Osteocyte (in vitro differentiated cells): ENCODE measurements at regions not wholly inside any gene's neighbourhood (a gene's known extent, or its start where the extent isn't known, plus 50 kb on each side); places are given as distances from the start of the nearest gene placed in this dataset.

Experiments used
- DNase-seq: peaks from one replicate; pipeline ENCODE4 v3.0.0; 2021; ENCODE audit warnings: mixed read lengths; ENCODE audit not compliant: unreplicated experiment; ENCODE audit errors: extremely low spot score
- H3K27ac Mint-ChIP-seq: one replicate; pipeline ENCODE4 v1.8.0; 2021; ENCODE audit warnings: mild to moderate bottlenecking, mixed read lengths; ENCODE audit not compliant: unreplicated experiment
- H3K27me3 Mint-ChIP-seq: one replicate; pipeline ENCODE4 v1.8.0; 2021; ENCODE audit warnings: mixed read lengths; ENCODE audit not compliant: unreplicated experiment
- H3K36me3 Mint-ChIP-seq: one replicate; pipeline ENCODE4 v1.8.0; 2021; ENCODE audit warnings: mixed read lengths; ENCODE audit not compliant: unreplicated experiment
- H3K4me1 Mint-ChIP-seq: one replicate; pipeline ENCODE4 v1.8.0; 2021; ENCODE audit warnings: mixed read lengths; ENCODE audit not compliant: unreplicated experiment
- H3K4me3 Mint-ChIP-seq: one replicate; pipeline ENCODE4 v1.8.0; 2021; ENCODE audit warnings: mild to moderate bottlenecking, moderate library complexity, mixed read lengths; ENCODE audit not compliant: unreplicated experiment
- H3K9me3 Mint-ChIP-seq: one replicate; pipeline ENCODE4 v1.8.0; 2021; ENCODE audit warnings: mixed read lengths; ENCODE audit not compliant: unreplicated experiment
- TF ChIP-seq, protein P1 (sequence below): fragments of 200-600 bp; sonication (generic); IDR thresholded peaks from 2 replicates; pipeline ENCODE4 v1.5.0; 2021; ENCODE audit warnings: antibody characterized with exemption, mild to moderate bottlenecking, moderate library complexity

DNA sequence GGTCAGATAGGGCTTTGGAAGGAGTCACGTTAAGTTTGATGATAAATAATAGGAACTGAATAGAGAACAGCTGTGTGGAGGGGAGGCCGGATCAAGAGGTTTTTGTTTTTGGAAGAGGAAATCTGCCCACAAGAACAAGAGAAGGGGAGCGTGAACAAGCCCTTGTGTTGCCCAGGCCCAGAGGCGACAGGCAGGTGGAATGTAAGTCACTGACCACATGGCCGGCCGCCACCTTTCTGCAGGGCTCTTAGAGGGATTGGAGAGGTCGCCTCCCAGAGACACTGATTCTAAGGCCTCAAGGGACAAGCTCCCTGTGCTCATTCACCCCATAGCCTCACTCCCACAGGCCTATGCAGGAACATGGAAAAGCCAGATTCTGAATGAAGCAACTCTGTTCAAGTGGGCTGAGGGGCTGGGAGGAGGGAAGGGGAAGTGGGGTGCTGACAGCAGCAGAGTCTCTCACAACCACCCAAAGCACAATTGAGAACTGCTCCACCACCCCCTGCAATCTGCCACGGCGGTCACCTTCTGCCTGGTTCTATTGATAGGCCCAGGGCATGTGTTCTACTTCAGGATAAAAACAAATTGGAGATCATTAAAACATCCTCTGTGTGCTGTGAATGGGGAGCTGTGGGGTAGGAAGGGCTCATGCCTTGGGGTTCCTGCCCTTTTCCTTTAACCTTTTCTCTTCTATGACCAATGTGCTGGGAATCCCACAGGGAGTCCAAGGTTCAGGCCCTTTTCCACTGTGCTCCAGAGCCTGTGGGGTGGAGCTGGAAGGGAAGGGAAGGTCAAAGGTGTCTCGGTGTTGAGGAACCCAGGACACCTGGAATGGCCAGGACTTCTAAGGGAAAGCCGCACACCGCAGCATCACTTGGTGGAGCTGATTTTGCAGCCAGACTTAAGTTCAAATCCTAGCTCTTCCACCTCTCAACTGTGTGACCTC, 63.3 kb upstream of the PARP1 start:
- H3K4me3 Mint-ChIP-seq: no peak overlapping the region
- H3K36me3 Mint-ChIP-seq: no peaks in the 10 kb centered on the region
- H3K27me3 Mint-ChIP-seq: peaks cover 63% of the 10 kb centered on the region
- H3K4me1 Mint-ChIP-seq: no peaks in the 10 kb centered on the region
- DNase-seq: no peak
- H3K9me3 Mint-ChIP-seq: no peaks in the 10 kb centered on the region
- no peak overlapping the region for H3K27ac Mint-ChIP-seq
- TF ChIP-seq, protein P1, sequence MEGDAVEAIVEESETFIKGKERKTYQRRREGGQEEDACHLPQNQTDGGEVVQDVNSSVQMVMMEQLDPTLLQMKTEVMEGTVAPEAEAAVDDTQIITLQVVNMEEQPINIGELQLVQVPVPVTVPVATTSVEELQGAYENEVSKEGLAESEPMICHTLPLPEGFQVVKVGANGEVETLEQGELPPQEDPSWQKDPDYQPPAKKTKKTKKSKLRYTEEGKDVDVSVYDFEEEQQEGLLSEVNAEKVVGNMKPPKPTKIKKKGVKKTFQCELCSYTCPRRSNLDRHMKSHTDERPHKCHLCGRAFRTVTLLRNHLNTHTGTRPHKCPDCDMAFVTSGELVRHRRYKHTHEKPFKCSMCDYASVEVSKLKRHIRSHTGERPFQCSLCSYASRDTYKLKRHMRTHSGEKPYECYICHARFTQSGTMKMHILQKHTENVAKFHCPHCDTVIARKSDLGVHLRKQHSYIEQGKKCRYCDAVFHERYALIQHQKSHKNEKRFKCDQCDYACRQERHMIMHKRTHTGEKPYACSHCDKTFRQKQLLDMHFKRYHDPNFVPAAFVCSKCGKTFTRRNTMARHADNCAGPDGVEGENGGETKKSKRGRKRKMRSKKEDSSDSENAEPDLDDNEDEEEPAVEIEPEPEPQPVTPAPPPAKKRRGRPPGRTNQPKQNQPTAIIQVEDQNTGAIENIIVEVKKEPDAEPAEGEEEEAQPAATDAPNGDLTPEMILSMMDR: no peak

DNA sequence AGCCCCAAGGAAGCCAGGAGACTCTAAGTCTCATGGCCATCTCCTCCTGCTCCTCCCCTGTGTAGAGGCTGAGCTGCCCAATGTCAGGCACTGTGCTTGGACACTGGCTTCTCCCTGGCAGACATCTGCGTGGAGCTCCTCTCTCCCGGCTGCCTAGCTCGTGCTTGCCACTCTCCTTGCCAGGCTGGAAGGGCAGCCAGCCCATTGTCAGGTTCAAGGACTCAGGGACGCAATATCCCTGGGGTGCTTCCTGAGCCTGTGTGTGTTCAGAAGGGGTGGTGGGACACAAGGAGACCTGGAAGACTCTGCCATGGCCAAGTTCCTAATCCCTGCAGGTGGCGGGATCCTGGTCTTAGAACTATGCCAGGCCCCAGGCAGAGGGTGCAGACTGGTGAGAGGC, 65.4 kb upstream of the PARP1 start:
- no peak for DNase-seq
- Mint-ChIP-seq H3K4me3 (no peak overlapping the region), H3K9me3 (no peaks in the 10 kb centered on the region), H3K4me1 (no peaks in the 10 kb centered on the region), H3K27ac (no peak overlapping the region), H3K36me3 (no peaks in the 10 kb centered on the region), H3K27me3 (peaks cover 60% of the 10 kb centered on the region)
- TF ChIP-seq, protein P1: no peak

DNA sequence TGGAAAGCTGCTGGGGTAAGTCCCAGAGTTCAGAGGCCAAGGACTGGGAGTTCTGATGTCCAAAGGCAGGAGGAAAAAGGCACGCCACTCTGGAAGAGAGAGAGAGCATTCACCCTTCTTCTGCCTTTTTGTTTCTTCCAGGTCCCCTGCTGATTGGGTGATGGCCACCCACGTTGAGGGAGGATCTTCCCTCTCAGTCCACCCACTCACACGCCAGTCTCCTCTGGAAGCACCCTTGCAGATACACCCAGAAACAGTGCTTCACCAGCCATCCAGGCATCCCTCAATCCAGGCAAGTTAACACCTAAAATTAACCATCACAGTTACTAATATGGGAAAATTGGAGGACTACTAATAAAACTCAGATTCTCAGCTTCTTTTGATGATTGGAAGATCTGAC, 66.1 kb upstream of the PARP1 start:
- no peak for DNase-seq
- H3K27me3 Mint-ChIP-seq: peaks cover 54% of the 10 kb centered on the region
- TF ChIP-seq, protein P1: no peak
- H3K4me1 Mint-ChIP-seq: no peaks in the 10 kb centered on the region
- H3K36me3 Mint-ChIP-seq: no peaks in the 10 kb centered on the region
- no peaks in the 10 kb centered on the region for H3K9me3 Mint-ChIP-seq
- no peak overlapping the region for H3K4me3 Mint-ChIP-seq
- H3K27ac Mint-ChIP-seq: no peak overlapping the region

DNA sequence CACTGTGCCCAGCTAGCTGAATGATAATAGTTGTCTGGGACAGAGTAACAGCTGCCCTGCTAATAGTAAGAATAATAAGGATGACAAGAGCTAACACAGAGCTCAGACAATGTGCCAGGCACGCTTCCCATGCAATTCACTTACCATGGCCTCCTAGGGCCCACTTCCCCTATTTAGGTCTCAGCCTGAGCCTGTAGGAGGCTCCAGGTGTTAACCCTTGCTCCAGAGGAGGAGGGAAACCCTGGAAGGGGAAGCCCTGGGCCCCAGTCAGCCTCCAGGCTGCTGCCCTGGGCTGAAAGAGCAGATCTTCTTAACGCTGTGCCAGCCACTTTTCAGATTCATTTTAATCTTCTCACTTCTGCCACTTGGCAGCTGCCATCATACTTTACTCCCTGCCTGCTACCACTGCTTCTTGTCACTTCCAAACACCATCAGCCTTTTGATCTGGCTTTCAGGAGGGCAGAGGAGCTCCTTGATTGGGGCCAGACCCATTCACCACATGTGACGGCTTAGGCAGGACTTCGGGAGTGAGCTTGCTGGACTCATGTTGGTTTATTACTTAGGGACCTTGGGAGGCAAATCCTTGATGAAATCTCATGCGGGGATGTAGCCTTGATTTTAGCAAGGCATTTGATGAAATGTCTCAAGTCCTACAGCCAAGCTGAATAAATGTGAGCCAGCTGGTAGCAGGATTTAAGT, 66.7 kb upstream of the PARP1 start:
- peaks cover 48% of the 10 kb centered on the region for H3K27me3 Mint-ChIP-seq
- no peak for DNase-seq
- no peaks in the 10 kb centered on the region for H3K9me3 Mint-ChIP-seq
- no peak overlapping the region for H3K4me3 Mint-ChIP-seq
- no peaks in the 10 kb centered on the region for H3K36me3 Mint-ChIP-seq
- H3K4me1 Mint-ChIP-seq: no peaks in the 10 kb centered on the region
- TF ChIP-seq, protein P1: no peak
- no peak overlapping the region for H3K27ac Mint-ChIP-seq

DNA sequence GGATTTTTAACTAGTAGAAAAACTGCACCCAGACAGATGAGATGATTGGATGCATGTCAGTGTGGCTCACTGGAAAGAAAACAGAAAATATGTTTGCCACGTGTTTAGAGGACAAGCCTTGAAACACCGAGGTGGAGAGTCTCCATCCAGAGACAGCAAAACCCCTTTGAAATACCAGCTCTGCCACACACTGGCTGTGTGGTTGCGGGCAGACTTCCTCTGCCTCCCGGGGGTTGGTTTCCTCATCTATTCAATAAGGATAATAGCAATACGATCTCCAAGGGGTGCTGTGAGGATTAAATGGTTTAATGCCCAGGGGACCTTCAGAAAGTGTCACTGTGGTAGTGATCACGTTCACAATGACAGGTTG, 67.2 kb upstream of the PARP1 start:
- Mint-ChIP-seq H3K4me1 (no peaks in the 10 kb centered on the region), H3K27me3 (peaks cover 48% of the 10 kb centered on the region), H3K4me3 (no peak overlapping the region), H3K36me3 (no peaks in the 10 kb centered on the region), H3K9me3 (no peaks in the 10 kb centered on the region), H3K27ac (no peak overlapping the region)
- no peak for DNase-seq
- TF ChIP-seq, protein P1: no peak
